GM12891 (cell line): ENCODE measurements at regions not wholly inside any gene's neighbourhood (a gene's known extent, or its start where the extent isn't known, plus 50 kb on each side); places are given as distances from the start of the nearest gene placed in this dataset.
"Not testable (repeated sequence)": the region's sequence is repeated elsewhere in the genome, so short reads cannot be mapped to it uniquely, and the experiment has no call there.

Source experiments
- DNase-seq: peaks from one replicate; pipeline ENCODE4 v3.0.0; 2011; ENCODE audit warnings: low spot score; ENCODE audit not compliant: insufficient read length
- FAIRE-seq: peaks from 2 replicates; lab custom pipeline; 2011; peaks lifted over from hg19 to GRCh38; lab: Jason Lieb, UNC
- PAX5 ChIP-seq: IDR thresholded peaks from 2 replicates; pipeline ENCODE4 v1.6.1; 2011; ENCODE audit warnings: low read length, moderate library complexity, mild to moderate bottlenecking; ENCODE audit not compliant: insufficient read depth, severe bottlenecking
- POLR2A ChIP-seq: IDR thresholded peaks from 2 replicates; pipeline ENCODE4 v1.6.1; 2011; ENCODE audit warnings: low read depth, low read length, control low read depth
- POLR2AphosphoS5 ChIP-seq: IDR thresholded peaks from 2 replicates; pipeline ENCODE4 v1.6.1; 2011; ENCODE audit warnings: low read depth, low read length, control low read depth
- POU2F2 ChIP-seq: IDR thresholded peaks from 2 replicates; pipeline ENCODE4 v1.6.1; 2011; ENCODE audit warnings: low read depth, mild to moderate bottlenecking, control low read depth, low read length, moderate library complexity
- SPI1 ChIP-seq: IDR thresholded peaks from 2 replicates; pipeline ENCODE4 v1.6.1; 2011; ENCODE audit warnings: low read depth, low read length, control low read depth
- TAF1 ChIP-seq: IDR thresholded peaks from 2 replicates; pipeline ENCODE4 v1.6.1; 2011; ENCODE audit warnings: low read depth, low read length, control low read depth

- no peak for FAIRE-seq
Observed at GRCh38 chr6:72559067-72559466, 62.8 kb upstream of the KCNQ5 start.

DNA sequence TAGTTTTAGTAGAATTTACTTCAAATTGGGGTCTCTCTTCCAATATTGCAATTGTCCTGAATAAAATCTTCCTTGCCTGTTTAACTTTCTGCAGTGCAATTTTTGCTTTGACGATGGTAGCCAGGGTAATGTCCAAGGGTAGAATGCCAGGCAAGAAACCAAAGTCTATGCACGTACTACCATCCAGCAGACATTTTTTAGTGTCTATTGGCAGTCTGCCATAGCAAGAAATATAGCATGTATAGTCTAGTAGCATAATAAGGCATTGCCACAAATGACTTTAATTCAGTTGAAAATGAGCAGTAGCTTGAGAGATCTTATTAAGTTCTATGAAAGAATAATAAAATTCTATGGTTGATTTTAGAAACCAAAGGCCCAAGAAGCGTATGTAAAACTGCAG is 62.3 kb upstream of the KCNQ5 start:
- no peak for FAIRE-seq
- DNase-seq: no peak
- TF ChIP-seq POLR2A (no peak), TAF1 (no peak), POLR2AphosphoS5 (no peak), SPI1 (no peak), PAX5 (no peak), POU2F2 (no peak)

More at GRCh38 chr6:72559067-72559466, 62.8 kb upstream of the KCNQ5 start:
- no peak for TF ChIP-seq TAF1
- TF ChIP-seq SPI1: no peak
- no peak for TF ChIP-seq POU2F2
- TF ChIP-seq POLR2AphosphoS5: no peak
- no peak for TF ChIP-seq POLR2A
- no peak for TF ChIP-seq PAX5
- DNase-seq: no peak

- DNase-seq: no peak
- TF ChIP-seq POU2F2 (no peak), TAF1 (no peak), POLR2A (no peak), PAX5 (no peak), POLR2AphosphoS5 (no peak), SPI1 (no peak)
- FAIRE-seq: no peak
Observed at GRCh38 chr6:72560721-72561593, 60.9 kb upstream of the KCNQ5 start.

- no peak for FAIRE-seq
- no peak for DNase-seq
- no peak for TF ChIP-seq PAX5
- TF ChIP-seq POLR2A: no peak
- TF ChIP-seq SPI1: no peak
- TF ChIP-seq POLR2AphosphoS5: no peak
- no peak for TF ChIP-seq POU2F2
- no peak for TF ChIP-seq TAF1
Observed at GRCh38 chr6:72561629-72562028, 60.2 kb upstream of the KCNQ5 start.

GRCh38 chr6:72564231-72564630 is 57.6 kb upstream of the KCNQ5 start:
- no peak for DNase-seq
- FAIRE-seq: no peak
- no peak for TF ChIP-seq SPI1
- no peak for TF ChIP-seq POLR2A
- TF ChIP-seq POLR2AphosphoS5: no peak
- no peak for TF ChIP-seq TAF1

DNA sequence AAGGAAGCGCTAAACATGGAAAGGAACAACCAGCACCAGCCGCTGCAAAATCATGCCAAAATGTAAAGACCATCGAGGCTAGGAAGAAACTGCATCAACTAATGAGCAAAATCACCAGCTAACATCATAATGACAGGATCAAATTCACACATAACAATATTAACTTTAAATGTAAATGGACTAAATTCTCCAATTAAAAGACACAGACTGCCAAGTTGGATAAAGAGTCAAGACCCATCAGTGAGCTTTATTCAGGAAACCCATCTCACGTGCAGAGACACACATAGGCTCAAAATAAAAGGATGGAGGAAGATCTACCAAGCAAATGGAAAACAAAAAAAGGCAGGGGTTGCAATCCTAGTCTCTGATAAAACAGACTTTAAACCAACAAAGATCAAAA is 49.9 kb upstream of the KCNQ5 start:
- FAIRE-seq: not testable (repeated sequence)

More for the DNA sequence above, 49.9 kb upstream of the KCNQ5 start:
- not testable (repeated sequence) for DNase-seq
